ENCODE measurements at regions not wholly inside any gene's neighbourhood (a gene's known extent, or its start where the extent isn't known, plus 50 kb on each side); places are given as distances from the start of the nearest gene placed in this dataset.

DNA sequence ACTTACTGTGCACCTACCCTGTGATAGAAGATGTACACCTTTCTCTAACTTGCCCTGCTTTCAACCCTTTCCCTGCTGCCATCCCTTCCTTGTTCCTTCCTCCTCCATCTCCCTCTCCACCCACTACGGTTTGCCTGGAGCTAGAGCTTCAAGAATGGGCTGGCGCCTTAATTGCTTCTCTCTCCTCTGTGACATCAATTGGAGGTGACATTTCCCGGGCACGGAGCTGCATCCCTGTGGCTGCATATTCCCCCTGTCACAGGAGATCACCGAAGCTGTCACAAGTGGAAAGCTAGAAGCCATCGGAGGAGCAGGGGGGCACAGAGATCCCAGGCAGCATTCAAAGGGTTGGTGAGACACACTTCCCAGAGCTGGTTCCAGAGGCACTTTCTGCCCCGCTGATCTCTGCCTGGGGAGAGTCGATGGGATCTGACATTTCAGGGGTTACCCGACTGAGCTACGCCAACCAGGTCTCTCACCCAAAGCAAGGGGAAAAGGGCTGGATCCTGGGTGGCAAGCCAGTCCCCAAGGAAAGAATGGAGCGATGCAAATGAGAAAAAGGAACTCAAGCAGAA, 604.9 kb downstream of the MED13L start:
- Histone ChIP-seq H3K4me2 (ENCODE audit: extremely low read depth, insufficient read depth, low read length) (no peak overlapping the region), H3K9ac (ENCODE audit: insufficient read depth, low read length) (no peak overlapping the region), H3K79me2 (ENCODE audit: control insufficient read depth, insufficient read depth, low read length) (no peaks in the 10 kb centered on the region), H3K27me3 (ENCODE audit: control insufficient read depth, insufficient read depth, low read length) (no peaks in the 10 kb centered on the region), H3K4me3 (replicated peaks in 1 of 4; ENCODE audit: control extremely low read depth in 1 of 4, insufficient read depth in 1 of 4, low read depth in 3 of 4, low read length in 4 of 4) (no peak overlapping the region), H2AFZ (ENCODE audit: low read length) (no peak overlapping the region), H3K36me3 (ENCODE audit: control insufficient read depth, insufficient read depth, low read length) (no peaks in the 10 kb centered on the region), H3K4me1 (ENCODE audit: control insufficient read depth, extremely low read depth, insufficient read depth, low read length) (no peaks in the 10 kb centered on the region), H3K9me3 (ENCODE audit: control insufficient read depth, insufficient read depth, low read depth, low read length) (no peaks in the 10 kb centered on the region), H4K20me1 (ENCODE audit: control insufficient read depth, extremely low read depth, insufficient read depth, low read length) (no peaks in the 10 kb centered on the region), H3K27ac (ENCODE audit: insufficient read depth, low read length) (no peak overlapping the region)
- no peak for DNase-seq (ENCODE audit: low read depth in 2 of 2)
- TF ChIP-seq, protein P1, sequence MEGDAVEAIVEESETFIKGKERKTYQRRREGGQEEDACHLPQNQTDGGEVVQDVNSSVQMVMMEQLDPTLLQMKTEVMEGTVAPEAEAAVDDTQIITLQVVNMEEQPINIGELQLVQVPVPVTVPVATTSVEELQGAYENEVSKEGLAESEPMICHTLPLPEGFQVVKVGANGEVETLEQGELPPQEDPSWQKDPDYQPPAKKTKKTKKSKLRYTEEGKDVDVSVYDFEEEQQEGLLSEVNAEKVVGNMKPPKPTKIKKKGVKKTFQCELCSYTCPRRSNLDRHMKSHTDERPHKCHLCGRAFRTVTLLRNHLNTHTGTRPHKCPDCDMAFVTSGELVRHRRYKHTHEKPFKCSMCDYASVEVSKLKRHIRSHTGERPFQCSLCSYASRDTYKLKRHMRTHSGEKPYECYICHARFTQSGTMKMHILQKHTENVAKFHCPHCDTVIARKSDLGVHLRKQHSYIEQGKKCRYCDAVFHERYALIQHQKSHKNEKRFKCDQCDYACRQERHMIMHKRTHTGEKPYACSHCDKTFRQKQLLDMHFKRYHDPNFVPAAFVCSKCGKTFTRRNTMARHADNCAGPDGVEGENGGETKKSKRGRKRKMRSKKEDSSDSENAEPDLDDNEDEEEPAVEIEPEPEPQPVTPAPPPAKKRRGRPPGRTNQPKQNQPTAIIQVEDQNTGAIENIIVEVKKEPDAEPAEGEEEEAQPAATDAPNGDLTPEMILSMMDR (conservative IDR thresholded peaks at IDR 0.05 in 1 of 2, IDR thresholded peaks at IDR 0.05 in 1 of 2; ENCODE audit: low read depth in 1 of 2, low read length in 2 of 2), result no peak
- TF ChIP-seq EZH2 (IDR thresholded peaks at IDR 0.05; ENCODE audit: low read length, missing control alignments), result no peak

- no peaks in the 10 kb centered on the region for H3K36me3 ChIP-seq (ENCODE audit: control insufficient read depth, insufficient read depth, low read length)
- no peak overlapping the region for H3K4me3 ChIP-seq (replicated peaks in 1 of 4; ENCODE audit: control extremely low read depth in 1 of 4, insufficient read depth in 1 of 4, low read depth in 3 of 4, low read length in 4 of 4)
- DNase-seq (ENCODE audit: low read depth in 2 of 2), result no peak
- H3K4me2 ChIP-seq (ENCODE audit: extremely low read depth, insufficient read depth, low read length), result no peak overlapping the region
- no peaks in the 10 kb centered on the region for H4K20me1 ChIP-seq (ENCODE audit: control insufficient read depth, extremely low read depth, insufficient read depth, low read length)
- no peaks in the 10 kb centered on the region for H3K4me1 ChIP-seq (ENCODE audit: control insufficient read depth, extremely low read depth, insufficient read depth, low read length)
- H3K27me3 ChIP-seq (ENCODE audit: control insufficient read depth, insufficient read depth, low read length), result no peaks in the 10 kb centered on the region
- TF ChIP-seq EZH2 (IDR thresholded peaks at IDR 0.05; ENCODE audit: low read length, missing control alignments), result no peak
- TF ChIP-seq, protein P1 (conservative IDR thresholded peaks at IDR 0.05 in 1 of 2, IDR thresholded peaks at IDR 0.05 in 1 of 2; ENCODE audit: low read depth in 1 of 2, low read length in 2 of 2), result no peak
- no peaks in the 10 kb centered on the region for H3K9me3 ChIP-seq (ENCODE audit: control insufficient read depth, insufficient read depth, low read depth, low read length)
- no peak overlapping the region for H3K27ac ChIP-seq (ENCODE audit: insufficient read depth, low read length)
- no peak overlapping the region for H3K9ac ChIP-seq (ENCODE audit: insufficient read depth, low read length)
- H2AFZ ChIP-seq (ENCODE audit: low read length), result no peak overlapping the region
- H3K79me2 ChIP-seq (ENCODE audit: control insufficient read depth, insufficient read depth, low read length), result no peaks in the 10 kb centered on the region
These were observed 605.4 kb downstream of the MED13L start for GRCh38 chr12:115672086-115672485.

GRCh38 chr12:115670869-115671268, 606.6 kb downstream of the MED13L start:
- TF ChIP-seq EZH2 (IDR thresholded peaks at IDR 0.05; ENCODE audit: low read length, missing control alignments), result no peak
- TF ChIP-seq, protein P1 (conservative IDR thresholded peaks at IDR 0.05 in 1 of 2, IDR thresholded peaks at IDR 0.05 in 1 of 2; ENCODE audit: low read depth in 1 of 2, low read length in 2 of 2), result no peak
- Histone ChIP-seq H3K79me2 (ENCODE audit: control insufficient read depth, insufficient read depth, low read length) (no peaks in the 10 kb centered on the region), H3K36me3 (ENCODE audit: control insufficient read depth, insufficient read depth, low read length) (no peaks in the 10 kb centered on the region)

More at GRCh38 chr12:115670869-115671268, 606.6 kb downstream of the MED13L start:
- no peak overlapping the region for H3K4me3 ChIP-seq (replicated peaks in 1 of 4; ENCODE audit: control extremely low read depth in 1 of 4, insufficient read depth in 1 of 4, low read depth in 3 of 4, low read length in 4 of 4)
- H4K20me1 ChIP-seq (ENCODE audit: control insufficient read depth, extremely low read depth, insufficient read depth, low read length), result no peaks in the 10 kb centered on the region
- no peak overlapping the region for H2AFZ ChIP-seq (ENCODE audit: low read length)
- no peak overlapping the region for H3K4me2 ChIP-seq (ENCODE audit: extremely low read depth, insufficient read depth, low read length)
- no peaks in the 10 kb centered on the region for H3K27me3 ChIP-seq (ENCODE audit: control insufficient read depth, insufficient read depth, low read length)
- H3K27ac ChIP-seq (ENCODE audit: insufficient read depth, low read length), result no peak overlapping the region
- H3K9me3 ChIP-seq (ENCODE audit: control insufficient read depth, insufficient read depth, low read depth, low read length), result no peaks in the 10 kb centered on the region
- DNase-seq (ENCODE audit: low read depth in 2 of 2), result no peak
- H3K9ac ChIP-seq (ENCODE audit: insufficient read depth, low read length), result no peak overlapping the region
- no peaks in the 10 kb centered on the region for H3K4me1 ChIP-seq (ENCODE audit: control insufficient read depth, extremely low read depth, insufficient read depth, low read length)

All from fibroblast of lung (primary cell).